HFFc6 (cell line): ENCODE measurements at regions not wholly inside any gene's neighbourhood (a gene's known extent, or its start where the extent isn't known, plus 50 kb on each side); places are given as distances from the start of the nearest gene placed in this dataset.

Experiments
- DNase-seq: peaks from one replicate; pipeline ENCODE4 v3.0.0-alpha.2; 2018
- H3K27ac Mint-ChIP-seq: 2 replicates; pipeline ENCODE4 v1.8.0; 2020; ENCODE audit warnings: mild to moderate bottlenecking, mixed read lengths
- H3K27me3 Mint-ChIP-seq: 2 replicates; pipeline ENCODE4 v1.8.0; 2021; ENCODE audit warnings: mild to moderate bottlenecking, moderate library complexity, mixed read lengths; ENCODE audit not compliant: insufficient read depth
- H3K36me3 Mint-ChIP-seq: 2 replicates; pipeline ENCODE4 v1.8.0; 2021; ENCODE audit warnings: low read depth, mixed read lengths
- H3K4me1 Mint-ChIP-seq: 2 replicates; pipeline ENCODE4 v1.8.0; 2020; ENCODE audit warnings: low read depth, mixed read lengths
- H3K4me3 Mint-ChIP-seq: 2 replicates; pipeline ENCODE4 v1.8.0; 2020; ENCODE audit warnings: mild to moderate bottlenecking, moderate library complexity, mixed read lengths
- H3K9me3 Mint-ChIP-seq: 2 replicates; pipeline ENCODE4 v1.8.0; 2020; ENCODE audit warnings: mild to moderate bottlenecking, mixed read lengths
- CTCF ChIP-seq: fragments of 200-600 bp; sonication (generic); IDR thresholded peaks from 2 replicates; pipeline ENCODE4 v1.5.0; 2021; ENCODE audit warnings: antibody characterized with exemption, mild to moderate bottlenecking

- no peak overlapping the region for H3K27ac Mint-ChIP-seq
- no peaks in the 10 kb centered on the region for H3K9me3 Mint-ChIP-seq
- no peak for TF ChIP-seq CTCF
- H3K27me3 Mint-ChIP-seq = peaks cover 4% of the 10 kb centered on the region
- H3K36me3 Mint-ChIP-seq = no peaks in the 10 kb centered on the region
- H3K4me3 Mint-ChIP-seq = no peak overlapping the region
- DNase-seq = no peak
- no peaks in the 10 kb centered on the region for H3K4me1 Mint-ChIP-seq
These were observed 99.9 kb downstream of the HAPSTR1 start for GRCh38 chr16:9191274-9191850.

GRCh38 chr16:9192746-9193145 lies 101.3 kb downstream of the HAPSTR1 start:
- Mint-ChIP-seq H3K4me1 (no peaks in the 10 kb centered on the region), H3K27me3 (peaks cover 9% of the 10 kb centered on the region), H3K27ac (no peak overlapping the region), H3K9me3 (no peaks in the 10 kb centered on the region), H3K36me3 (no peaks in the 10 kb centered on the region), H3K4me3 (no peak overlapping the region)
- DNase-seq = no peak
- no peak for TF ChIP-seq CTCF

- H3K4me1 Mint-ChIP-seq = no peaks in the 10 kb centered on the region
- no peak for DNase-seq
- H3K27me3 Mint-ChIP-seq = peaks cover 16% of the 10 kb centered on the region; the same call in 1 of the 2 replicates
- H3K9me3 Mint-ChIP-seq = no peaks in the 10 kb centered on the region
- no peak overlapping the region for H3K4me3 Mint-ChIP-seq
- no peak for TF ChIP-seq CTCF
- H3K36me3 Mint-ChIP-seq = no peaks in the 10 kb centered on the region
- H3K27ac Mint-ChIP-seq = no peak overlapping the region
These were observed 103.8 kb downstream of the HAPSTR1 start for GRCh38 chr16:9195287-9195686.

- Mint-ChIP-seq H3K4me3 (no peak overlapping the region), H3K27ac (no peak overlapping the region), H3K9me3 (no peaks in the 10 kb centered on the region), H3K4me1 (no peaks in the 10 kb centered on the region), H3K36me3 (no peaks in the 10 kb centered on the region), H3K27me3 (peaks cover 22% of the 10 kb centered on the region)
- no peak for DNase-seq
- no peak for TF ChIP-seq CTCF
These were observed 106.7 kb downstream of the HAPSTR1 start for GRCh38 chr16:9197957-9198661.

GRCh38 chr16:9199311-9199710 lies 107.9 kb downstream of the HAPSTR1 start:
- no peak overlapping the region for H3K27ac Mint-ChIP-seq
- no peak for DNase-seq

More at GRCh38 chr16:9199311-9199710, 107.9 kb downstream of the HAPSTR1 start:
- no peaks in the 10 kb centered on the region for H3K36me3 Mint-ChIP-seq
- H3K27me3 Mint-ChIP-seq = peaks cover 21% of the 10 kb centered on the region
- H3K9me3 Mint-ChIP-seq = no peaks in the 10 kb centered on the region
- no peak overlapping the region for H3K4me3 Mint-ChIP-seq
- H3K4me1 Mint-ChIP-seq = no peaks in the 10 kb centered on the region
- no peak for TF ChIP-seq CTCF
